Nephron (organoid): ENCODE measurements at regions not wholly inside any gene's neighbourhood (a gene's known extent, or its start where the extent isn't known, plus 50 kb on each side); places are given as distances from the start of the nearest gene placed in this dataset.
A peak's percentile ranks its signal among the peaks of the same experiment; 100 is the strongest.

Source experiments
- H3K27ac Mint-ChIP-seq, 3 experiments: 2 replicates each; pipeline ENCODE4 v1.8.0; 2020; ENCODE audit warnings: mixed read lengths in 3 of 3, mild to moderate bottlenecking in 2 of 3, moderate library complexity in 1 of 3
- H3K27me3 Mint-ChIP-seq: 2 replicates; pipeline ENCODE4 v1.8.0; 2021; ENCODE audit warnings: low read depth, mild to moderate bottlenecking, moderate library complexity, mixed read lengths
- H3K36me3 Mint-ChIP-seq: 2 replicates; pipeline ENCODE4 v1.8.0; 2020; ENCODE audit warnings: low read depth, mixed read lengths
- H3K4me1 Mint-ChIP-seq: 2 replicates; pipeline ENCODE4 v1.8.0; 2020; ENCODE audit warnings: mixed read lengths
- H3K4me3 Mint-ChIP-seq, 3 experiments: 2 replicates each; pipeline ENCODE4 v1.8.0; 2020; ENCODE audit warnings: mild to moderate bottlenecking in 3 of 3, mixed read lengths in 3 of 3, moderate library complexity in 2 of 3
- H3K9me3 Mint-ChIP-seq: 2 replicates; pipeline ENCODE4 v1.8.0; 2020; ENCODE audit warnings: mixed read lengths
- CTCF ChIP-seq, 3 experiments: fragments of 200-600 bp; sonication (generic); IDR thresholded peaks; one replicate each; pipeline ENCODE4 v1.5.0; 2021; ENCODE audit warnings: antibody characterized with exemption in 3 of 3; ENCODE audit not compliant: unreplicated experiment in 3 of 3

- Mint-ChIP-seq H3K4me1 (peaks cover 44% of the 10 kb centered on the region), H3K4me3 (no peak overlapping the region), H3K36me3 (no peaks in the 10 kb centered on the region), H3K9me3 (no peaks in the 10 kb centered on the region), H3K27me3 (peaks cover 14% of the 10 kb centered on the region), H3K27ac (peak overlapping the region in 2 of 3 experiments; percentile 0 to 50)
- no peak for TF ChIP-seq CTCF (IDR thresholded peaks at IDR 0.05; ENCODE audit: unreplicated experiment in 3 of 3)
These were observed 332.7 kb downstream of the CYRIA start for GRCh38 chr2:16332681-16333557.

DNA sequence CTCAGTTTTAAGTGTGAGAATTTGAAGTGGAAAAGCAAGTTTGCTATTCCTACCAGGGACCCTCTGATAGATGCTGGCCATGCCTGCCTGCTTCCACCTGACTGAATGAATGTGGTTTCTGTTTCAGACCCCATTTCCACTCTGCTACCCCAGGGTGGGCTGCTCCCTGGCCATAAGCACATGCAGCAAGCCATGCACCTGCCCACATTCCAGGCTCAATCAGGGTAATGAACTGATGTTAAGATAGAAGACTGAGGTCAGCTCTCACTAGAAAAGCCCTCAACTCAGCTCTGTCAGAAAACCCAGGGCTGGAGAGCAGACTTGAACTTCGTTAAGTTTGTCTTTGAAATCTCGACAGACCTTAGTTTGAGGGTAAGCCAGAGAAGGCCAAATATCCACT is 333.9 kb downstream of the CYRIA start:
- Mint-ChIP-seq H3K27ac (peak overlapping the region; percentile 15 to 74 (median 51)), H3K27me3 (peaks cover 14% of the 10 kb centered on the region), H3K4me1 (peaks cover 49% of the 10 kb centered on the region), H3K9me3 (no peaks in the 10 kb centered on the region), H3K36me3 (no peaks in the 10 kb centered on the region), H3K4me3 (no peak overlapping the region)
- TF ChIP-seq CTCF (IDR thresholded peaks at IDR 0.05; ENCODE audit: unreplicated experiment in 3 of 3), result no peak

GRCh38 chr2:16330982-16331381 is 334.7 kb downstream of the CYRIA start:
- Mint-ChIP-seq H3K27ac (peak overlapping the region; percentile 51 to 74 (median 73)), H3K36me3 (no peaks in the 10 kb centered on the region), H3K4me1 (peaks cover 54% of the 10 kb centered on the region), H3K9me3 (no peaks in the 10 kb centered on the region), H3K27me3 (peaks cover 12% of the 10 kb centered on the region), H3K4me3 (peak overlapping the region in 1 of 3 experiments; percentile 11)
- TF ChIP-seq CTCF (IDR thresholded peaks at IDR 0.05; ENCODE audit: unreplicated experiment in 3 of 3), result no peak

GRCh38 chr2:16330571-16330970 is 335.1 kb downstream of the CYRIA start:
- no peaks in the 10 kb centered on the region for H3K9me3 Mint-ChIP-seq
- H3K36me3 Mint-ChIP-seq, result no peaks in the 10 kb centered on the region
- peaks cover 56% of the 10 kb centered on the region for H3K4me1 Mint-ChIP-seq
- peaks cover 9% of the 10 kb centered on the region for H3K27me3 Mint-ChIP-seq
- peak overlapping the region; percentile 51 to 74 (median 73) for H3K27ac Mint-ChIP-seq
- no peak for TF ChIP-seq CTCF (IDR thresholded peaks at IDR 0.05; ENCODE audit: unreplicated experiment in 3 of 3)
- H3K4me3 Mint-ChIP-seq, result peak overlapping the region in 1 of 3 experiments; percentile 11

GRCh38 chr2:16330012-16330411 is 335.6 kb downstream of the CYRIA start:
- Mint-ChIP-seq H3K36me3 (no peaks in the 10 kb centered on the region), H3K27me3 (peaks cover 9% of the 10 kb centered on the region), H3K4me3 (no peak overlapping the region), H3K9me3 (no peaks in the 10 kb centered on the region), H3K4me1 (peaks cover 60% of the 10 kb centered on the region), H3K27ac (peak overlapping the region; percentile 74 to 88 (median 76))
- TF ChIP-seq CTCF (IDR thresholded peaks at IDR 0.05; ENCODE audit: unreplicated experiment in 3 of 3), result no peak

GRCh38 chr2:16329421-16329820 is 336.2 kb downstream of the CYRIA start:
- Mint-ChIP-seq H3K27me3 (peaks cover 6% of the 10 kb centered on the region), H3K36me3 (no peaks in the 10 kb centered on the region), H3K4me1 (peaks cover 60% of the 10 kb centered on the region), H3K4me3 (no peak overlapping the region), H3K27ac (peak overlapping the region; percentile 74 to 88 (median 76)), H3K9me3 (no peaks in the 10 kb centered on the region)
- TF ChIP-seq CTCF (IDR thresholded peaks at IDR 0.05; ENCODE audit: unreplicated experiment in 3 of 3), result no peak
